NCI-H2107 treated with DMSO at 0.1 percent for 48 hours (cell line): ENCODE measurements at regions not wholly inside any gene's neighbourhood (a gene's known extent, or its start where the extent isn't known, plus 50 kb on each side); places are given as distances from the start of the nearest gene placed in this dataset.
"Not testable (repeated sequence)": the region's sequence is repeated elsewhere in the genome, so short reads cannot be mapped to it uniquely, and the experiment has no call there.

Source experiments
- DNase-seq: peaks from one replicate; lab custom pipeline; 2025; ENCODE audit not compliant: unreplicated experiment; lab: John Stamatoyannopoulos, UW

- no peak for DNase-seq
Observed at GRCh38 chr1:166390366-166391033, 223.7 kb upstream of the FAM78B start.

GRCh38 chr1:166391279-166392066, 224.7 kb upstream of the FAM78B start:
- DNase-seq, result no peak

- DNase-seq, result no peak
Observed at GRCh38 chr1:166395729-166396128, 228.9 kb upstream of the FAM78B start.

GRCh38 chr1:166409253-166410082, 242.7 kb upstream of the FAM78B start:
- DNase-seq, result not testable (repeated sequence)

- DNase-seq, result no peak
Observed at GRCh38 chr1:166410083-166410385, 243.2 kb upstream of the FAM78B start.

GRCh38 chr1:166416831-166417230, 250.0 kb upstream of the FAM78B start:
- DNase-seq, result not testable (repeated sequence)

- no peak for DNase-seq
Observed at GRCh38 chr1:166418344-166418933, 251.6 kb upstream of the FAM78B start.

GRCh38 chr1:166422586-166422985, 255.8 kb upstream of the FAM78B start:
- not testable (repeated sequence) for DNase-seq

- no peak for DNase-seq
Observed at GRCh38 chr1:166432655-166433054, 265.9 kb upstream of the FAM78B start.

- peak; percentile 7 for DNase-seq
Observed at GRCh38 chr1:166433404-166434304, 266.9 kb upstream of the FAM78B start.

- no peak for DNase-seq
Observed at GRCh38 chr1:166457700-166458099, 290.9 kb upstream of the FAM78B start.

- DNase-seq, result no peak
Observed at GRCh38 chr1:166464333-166464732, 297.5 kb upstream of the FAM78B start.

GRCh38 chr1:166470014-166470413, 303.2 kb upstream of the FAM78B start:
- no peak for DNase-seq

- no peak for DNase-seq
Observed at GRCh38 chr1:166470441-166470840, 303.6 kb upstream of the FAM78B start.

GRCh38 chr1:166471359-166471758, 304.6 kb upstream of the FAM78B start:
- no peak for DNase-seq

- peak; percentile 7 for DNase-seq
Observed at GRCh38 chr1:166479052-166479631, 312.3 kb upstream of the FAM78B start.

- no peak for DNase-seq
Observed at GRCh38 chr1:166484471-166484870, 317.7 kb upstream of the FAM78B start.

GRCh38 chr1:166484871-166485270, 318.1 kb upstream of the FAM78B start:
- no peak for DNase-seq

- DNase-seq, result no peak
Observed at GRCh38 chr1:166485620-166486019, 318.8 kb upstream of the FAM78B start.

- DNase-seq, result no peak
Observed at GRCh38 chr1:166488327-166488726, 321.5 kb upstream of the FAM78B start.
